ENCODE measurements at regions not wholly inside any gene's neighbourhood (a gene's known extent, or its start where the extent isn't known, plus 50 kb on each side); places are given as distances from the start of the nearest gene placed in this dataset.
A peak's percentile ranks its signal among the peaks of the same experiment; 100 is the strongest.
"Not testable (repeated sequence)": the region's sequence is repeated elsewhere in the genome, so short reads cannot be mapped to it uniquely, and the experiment has no call there.

DNA sequence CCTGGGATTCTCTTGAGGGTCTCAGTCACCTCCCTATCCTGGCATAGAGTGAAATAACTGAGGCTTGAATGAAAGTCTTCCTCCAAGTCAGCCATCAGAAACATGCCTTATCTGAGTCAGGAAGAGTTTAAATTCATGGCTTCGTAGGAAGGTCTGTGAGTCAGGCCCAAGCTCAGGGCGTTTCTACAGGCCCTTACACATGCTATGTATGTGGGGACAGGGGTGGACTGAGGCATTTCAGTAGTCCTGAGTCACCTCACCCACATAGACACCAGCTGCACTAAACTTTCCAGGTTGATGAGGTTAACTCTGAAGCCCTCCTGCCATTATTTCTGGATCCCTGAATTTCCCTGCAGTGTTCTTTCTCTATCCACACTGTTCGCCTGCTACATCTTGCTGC is 134.6 kb upstream of the RCN1 start:
- DNase-seq: peak; percentile 40

GRCh38 chr11:31955838-31956237 is 135.0 kb upstream of the RCN1 start:
- DNase-seq: no peak

- no peak for DNase-seq
Observed at GRCh38 chr11:31953803-31954327, 137.0 kb upstream of the RCN1 start.

DNA sequence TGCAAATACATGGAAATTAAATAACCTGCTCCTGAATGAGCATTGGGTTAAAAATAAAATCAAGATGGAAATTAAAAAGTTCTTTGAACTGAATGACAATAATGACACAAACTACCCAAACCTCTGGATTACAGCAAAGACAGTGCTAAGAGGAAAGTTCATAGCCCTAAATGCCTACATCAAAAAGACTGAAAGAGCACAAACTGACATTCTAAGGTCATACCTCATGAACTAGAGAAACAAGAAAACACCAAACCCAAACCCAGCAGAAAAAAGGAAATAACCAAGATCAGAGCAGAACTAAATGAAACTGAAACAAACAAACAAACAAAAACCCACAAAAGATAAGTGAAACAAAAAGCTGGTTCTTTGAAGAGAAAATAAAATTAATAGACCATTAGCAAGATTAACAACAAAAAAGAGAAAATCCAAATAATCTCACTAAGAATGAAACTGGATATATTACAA is 138.6 kb upstream of the PAX6 start:
- not testable (repeated sequence) for DNase-seq

- no peak for DNase-seq
Observed at GRCh38 chr11:31947051-31947450, 135.9 kb upstream of the PAX6 start.

GRCh38 chr11:31943056-31943780 is 132.1 kb upstream of the PAX6 start:
- no peak for DNase-seq

- no peak for DNase-seq
Observed at GRCh38 chr11:31940371-31941037, 129.4 kb upstream of the PAX6 start.

GRCh38 chr11:31939004-31939403 is 127.9 kb upstream of the PAX6 start:
- no peak for DNase-seq

GRCh38 chr11:31936312-31936711 is 125.2 kb upstream of the PAX6 start:
- no peak for DNase-seq

GRCh38 chr11:31932879-31933278 is 121.8 kb upstream of the PAX6 start:
- DNase-seq: no peak

DNA sequence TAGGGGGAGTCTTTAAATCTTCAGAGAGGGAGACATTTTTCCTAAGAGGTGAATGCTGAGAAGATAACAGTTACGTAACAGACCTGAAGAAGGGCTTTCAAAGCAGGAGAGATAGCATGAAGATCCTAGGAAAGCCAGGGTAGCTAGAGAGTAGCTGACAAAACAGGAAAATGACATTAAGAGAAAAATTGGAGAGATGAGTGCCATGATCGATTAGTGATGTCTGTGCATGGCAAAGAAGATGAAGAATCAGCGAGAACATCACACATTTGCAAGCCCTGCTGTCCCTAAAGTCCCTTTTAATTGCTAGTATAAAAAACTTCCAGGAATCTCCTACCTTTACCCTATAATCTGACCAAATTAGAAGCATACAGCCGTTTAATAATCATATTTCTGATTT is 116.9 kb upstream of the PAX6 start:
- DNase-seq: no peak

DNA sequence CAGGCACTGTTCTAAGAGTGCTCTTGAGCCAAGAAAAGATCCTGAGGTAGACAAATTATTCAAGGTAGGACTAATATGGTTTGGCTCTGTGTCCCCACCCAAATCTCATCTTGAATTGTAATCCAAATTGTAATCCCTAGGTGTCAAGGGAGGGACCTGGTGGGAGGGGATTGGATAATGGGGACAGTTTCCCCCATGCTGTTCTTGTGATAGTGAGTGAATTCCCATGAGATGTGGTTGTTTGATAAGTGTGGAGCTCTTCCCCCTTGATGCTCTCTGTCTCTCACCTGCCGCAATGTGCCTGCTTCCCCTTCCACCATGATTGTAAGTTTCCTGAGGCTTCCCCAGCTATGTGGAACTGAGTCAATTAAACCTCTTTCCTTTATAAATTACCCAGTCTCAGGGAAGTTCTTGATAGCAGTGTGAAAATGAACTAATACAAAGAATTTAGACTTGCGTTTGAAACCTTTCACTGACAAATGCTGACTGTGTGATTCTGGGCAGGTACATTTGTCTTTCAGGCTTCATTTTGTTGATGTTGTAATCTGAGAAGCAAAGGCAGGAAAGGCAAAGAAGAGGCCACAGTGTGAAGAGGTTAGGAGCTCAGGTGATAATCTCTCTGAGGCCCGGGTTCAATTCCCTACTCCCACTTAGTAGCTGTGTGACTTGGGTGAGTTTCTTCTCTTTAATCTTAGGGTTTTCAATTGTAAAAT is 115.8 kb upstream of the PAX6 start:
- no peak for DNase-seq

DNA sequence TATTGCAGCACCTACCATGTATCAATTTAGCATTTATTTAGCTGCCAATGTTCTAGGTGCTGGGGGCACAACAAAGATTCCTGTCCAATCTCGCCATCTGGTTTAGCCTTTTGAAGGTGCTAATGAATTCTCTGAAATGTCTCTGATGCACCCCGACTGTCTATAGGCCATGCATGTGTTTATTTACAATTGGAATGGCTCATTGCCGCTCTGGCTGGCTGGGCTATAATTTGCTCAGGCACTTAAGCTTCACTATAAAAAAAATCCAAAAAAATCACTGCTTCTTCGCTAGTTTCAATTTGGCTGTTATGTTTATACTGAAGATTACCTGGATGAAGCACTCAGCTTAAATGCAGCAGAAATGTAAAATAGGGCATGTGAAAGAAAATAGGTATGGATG is 115.0 kb upstream of the PAX6 start:
- DNase-seq: no peak

- DNase-seq: no peak
Observed at GRCh38 chr11:31922450-31922849, 111.3 kb upstream of the PAX6 start.

- DNase-seq: no peak
Observed at GRCh38 chr11:31921081-31921480, 110.0 kb upstream of the PAX6 start.

DNA sequence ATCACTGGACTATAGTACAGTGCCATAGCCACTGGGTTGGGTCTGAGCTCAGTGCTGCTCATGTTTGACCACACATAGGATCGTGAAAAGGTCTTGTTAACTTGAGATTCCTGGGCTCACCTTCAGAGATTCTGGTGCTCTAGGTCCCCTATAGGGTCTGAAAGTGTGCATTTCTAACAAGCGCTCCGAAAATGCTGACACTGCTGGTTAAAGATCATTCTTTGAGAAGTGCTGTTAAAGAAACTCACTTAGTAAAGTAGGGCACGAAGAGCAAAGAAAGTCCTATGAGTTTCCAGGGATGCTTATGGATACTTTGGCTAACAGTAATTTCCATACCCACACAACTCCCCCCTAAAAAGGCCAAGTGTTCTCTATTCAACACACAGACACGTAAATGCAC is 108.1 kb upstream of the PAX6 start:
- DNase-seq: no peak

DNA sequence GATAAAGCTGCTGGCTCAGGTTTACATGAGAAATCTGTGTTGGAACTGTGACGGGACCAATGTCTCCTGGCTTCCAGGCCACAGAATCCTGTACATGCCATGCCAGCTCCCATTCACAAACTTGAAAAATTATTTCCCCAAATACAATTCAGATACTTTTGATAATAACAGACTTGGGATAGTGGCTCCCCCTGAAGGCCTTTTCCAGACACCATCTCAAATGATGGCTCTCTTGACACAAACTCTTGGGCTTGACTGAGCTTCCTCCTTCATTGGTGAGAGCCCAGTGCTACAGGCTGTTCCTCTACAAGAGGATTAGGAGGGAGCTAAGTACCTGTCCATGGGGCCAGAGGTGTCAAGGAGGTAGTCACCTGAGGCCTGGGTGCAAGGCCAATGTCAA is 104.7 kb upstream of the PAX6 start:
- DNase-seq: no peak

DNA sequence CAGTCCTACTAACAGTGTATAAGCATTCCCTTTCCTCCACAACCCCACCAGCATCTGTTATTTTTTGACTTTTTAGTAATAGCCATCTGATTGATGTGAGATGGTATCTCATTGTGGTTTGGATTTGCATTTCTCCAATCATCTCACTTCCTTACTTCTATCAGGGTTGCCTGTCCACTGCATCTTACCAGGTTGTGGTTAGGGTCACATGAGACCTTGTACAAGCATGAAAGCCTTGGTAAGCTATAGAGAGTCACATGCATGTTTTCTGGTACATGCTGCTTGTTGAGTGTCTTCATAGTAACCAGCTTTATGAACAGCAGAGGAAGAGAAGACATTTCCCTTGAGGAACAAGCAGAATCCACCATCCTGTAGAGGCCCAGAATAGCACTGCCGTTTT is 102.9 kb upstream of the PAX6 start:
- no peak for DNase-seq

DNA sequence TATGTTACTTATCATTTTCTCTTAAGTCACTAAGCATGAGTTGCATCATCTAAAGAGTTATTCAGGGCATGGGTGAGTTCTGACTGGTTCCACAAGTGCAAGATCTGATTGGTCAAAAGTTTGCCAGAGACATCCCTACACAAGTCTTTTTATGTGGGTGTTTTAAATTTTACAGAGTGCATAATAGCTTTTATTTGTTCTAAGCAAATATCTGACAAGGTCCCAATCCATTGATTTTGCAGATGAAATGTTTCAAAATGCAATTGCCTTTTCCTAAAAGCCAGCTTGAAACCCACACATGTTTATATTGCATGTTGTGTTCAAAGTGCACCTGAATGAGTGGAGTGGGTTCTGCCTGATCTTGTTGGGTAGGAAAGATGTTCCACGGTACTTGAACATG is 101.7 kb upstream of the PAX6 start:
- DNase-seq: no peak

GRCh38 chr11:31910950-31911576 is 99.9 kb upstream of the PAX6 start:
- no peak for DNase-seq

DNA sequence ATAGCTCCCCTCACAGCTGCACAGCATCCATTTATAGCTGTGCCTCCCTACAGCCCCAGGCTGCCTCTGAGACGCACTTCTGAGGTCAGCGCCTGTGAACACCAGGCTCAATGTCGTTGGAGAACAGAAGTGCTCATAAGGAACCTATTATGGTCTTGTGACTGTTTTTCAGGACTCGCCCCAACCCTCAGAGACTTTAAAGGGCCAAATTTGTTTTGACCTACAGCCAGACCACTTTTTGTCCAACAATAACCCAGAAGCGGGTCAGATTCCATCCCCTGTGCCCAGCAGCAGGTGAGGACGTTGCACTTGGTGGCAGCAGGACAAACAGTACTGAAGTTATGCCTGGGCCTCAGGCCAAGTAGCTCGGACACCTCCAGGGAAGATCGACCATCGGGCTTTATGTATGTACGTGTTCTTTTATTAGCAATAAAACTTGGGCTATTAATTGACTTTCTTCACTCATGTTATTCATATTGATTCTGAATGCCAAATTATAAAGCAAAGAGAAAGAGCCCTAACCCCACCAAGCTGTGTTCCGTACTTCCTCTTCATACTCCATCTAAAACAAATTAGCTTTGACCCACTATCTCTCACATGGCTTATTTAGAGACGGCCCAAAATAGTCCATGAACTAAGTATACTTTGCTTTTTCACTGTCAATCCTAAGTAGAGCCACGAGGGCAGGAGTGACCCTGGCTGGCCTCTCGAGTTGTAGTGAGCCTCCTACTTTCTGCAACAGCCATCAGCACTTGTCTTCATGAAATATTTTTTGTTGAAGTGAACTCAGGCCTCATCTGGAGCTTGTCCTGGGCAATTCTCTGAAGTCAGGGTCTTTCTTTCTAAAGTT is 92.3 kb upstream of the PAX6 start:
- DNase-seq: no peak

DNA sequence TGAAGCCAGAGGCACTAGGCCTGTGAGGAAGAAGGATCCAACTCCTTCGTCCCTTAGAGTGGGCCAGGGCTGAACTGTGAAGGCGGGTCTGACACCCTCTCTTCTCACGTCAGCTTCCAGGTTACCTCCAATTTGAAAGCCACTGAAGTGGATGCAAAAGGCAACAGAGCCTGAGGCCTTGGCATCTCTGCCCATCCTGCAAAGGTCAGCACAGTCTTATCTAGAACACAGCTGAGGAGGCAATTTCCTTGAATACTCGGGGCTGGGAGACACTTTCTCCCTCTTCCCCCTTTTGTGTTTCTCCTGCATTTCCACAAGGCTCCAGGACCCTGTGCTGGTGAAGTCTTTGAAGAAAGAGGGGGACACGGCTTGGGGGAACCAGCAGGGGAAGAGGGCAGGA is 91.6 kb upstream of the PAX6 start:
- DNase-seq: no peak
